HepG2 (cell line): ENCODE measurements at regions not wholly inside any gene's neighbourhood (a gene's known extent, or its start where the extent isn't known, plus 50 kb on each side); places are given as distances from the start of the nearest gene placed in this dataset.

Source experiments
- AGO1 ChIP-seq: fragments of 200-400 bp; formaldehyde crosslinking; IDR thresholded peaks from 2 replicates; pipeline ENCODE4 v1.6.1; 2017; ENCODE audit warnings: mild to moderate bottlenecking, low read depth, low read length, moderate library complexity; ENCODE audit not compliant: poor library complexity, severe bottlenecking
- ARHGAP35 ChIP-seq: sonication (generic); formaldehyde crosslinking; IDR thresholded peaks from 2 replicates; pipeline ENCODE4 v1.9.0; 2022; ENCODE audit warnings: mild to moderate bottlenecking, inconsistent platforms, moderate library complexity, missing genetic modification reagents, borderline replicate concordance
- DNMT1 ChIP-seq: sonication (generic); formaldehyde crosslinking; IDR thresholded peaks from 2 replicates; pipeline ENCODE4 v1.5.1; 2020; ENCODE audit warnings: mild to moderate bottlenecking, missing genetic modification reagents
- GABPA ChIP-seq, 2 experiments: IDR thresholded peaks; 2 replicates each; pipeline ENCODE4 v1.6.1; 2011 to 2016; ENCODE audit warnings: low read depth in 2 of 2, low read length in 1 of 2, missing biosample characterization in 1 of 2, missing genetic modification characterization in 1 of 2
- MEIS2 ChIP-seq: sonication (generic); formaldehyde crosslinking; IDR thresholded peaks from 2 replicates; pipeline ENCODE4 v1.9.0; 2021; ENCODE audit warnings: mild to moderate bottlenecking, missing genetic modification reagents
- PHF21A ChIP-seq: sonication (generic); formaldehyde crosslinking; IDR thresholded peaks from 2 replicates; pipeline ENCODE4 v1.5.0; 2020; ENCODE audit warnings: mild to moderate bottlenecking, missing genetic modification reagents
- RAD21 ChIP-seq: fragments of 450-650 bp; formaldehyde crosslinking; IDR thresholded peaks from 2 replicates; pipeline ENCODE4 v1.5.0; 2020; ENCODE audit warnings: mild to moderate bottlenecking
- SMAD1 ChIP-seq: sonication (generic); formaldehyde crosslinking; IDR thresholded peaks from 2 replicates; pipeline ENCODE4 v1.4.0; 2020; ENCODE audit warnings: missing genetic modification reagents, low read depth, mild to moderate bottlenecking, borderline replicate concordance
- SMAD3 ChIP-seq: sonication (generic); formaldehyde crosslinking; IDR thresholded peaks from 2 replicates; pipeline ENCODE4 v1.4.0; 2020; ENCODE audit warnings: missing genetic modification reagents
- XRCC5 ChIP-seq: fragments of 200-400 bp; formaldehyde crosslinking; optimal IDR thresholded peaks from 2 replicates; pipeline ENCODE3; 2017; ENCODE audit warnings: mild to moderate bottlenecking, low read length
- ZNF251 ChIP-seq: sonication (generic); formaldehyde crosslinking; IDR thresholded peaks from 2 replicates; pipeline ENCODE4 v1.9.0; 2021; ENCODE audit warnings: mild to moderate bottlenecking, missing genetic modification reagents
- ZNF430 ChIP-seq: sonication (generic); formaldehyde crosslinking; IDR thresholded peaks from 2 replicates; pipeline ENCODE4 v1.9.0; 2021; ENCODE audit warnings: mild to moderate bottlenecking, missing genetic modification reagents
- ZNF431 ChIP-seq: sonication (generic); formaldehyde crosslinking; IDR thresholded peaks from 2 replicates; pipeline ENCODE4 v1.9.0; 2022; ENCODE audit warnings: missing genetic modification reagents, low read depth, mild to moderate bottlenecking, borderline replicate concordance
- ZNF619 ChIP-seq: sonication (generic); formaldehyde crosslinking; IDR thresholded peaks from 2 replicates; pipeline ENCODE4 v1.4.0; 2020; ENCODE audit warnings: mild to moderate bottlenecking, missing genetic modification reagents
- TF ChIP-seq, protein P1 (sequence below): sonication (generic); formaldehyde crosslinking; IDR thresholded peaks from 2 replicates; pipeline ENCODE4 v1.4.0; 2020; ENCODE audit warnings: missing genetic modification reagents
- TF ChIP-seq, protein P2 (sequence below): sonication (generic); formaldehyde crosslinking; IDR thresholded peaks from 2 replicates; pipeline ENCODE4 v1.4.0; 2020; ENCODE audit warnings: missing genetic modification reagents, borderline replicate concordance
- TF ChIP-seq, protein P3 (sequence below), 2 experiments: sonication (generic) in 1 of 2; formaldehyde crosslinking in 1 of 2; IDR thresholded peaks; 2 replicates each; pipeline versions ENCODE4 v1.4.0 to v1.6.1; 2018 to 2020; ENCODE audit warnings: missing genetic modification reagents in 2 of 2, borderline replicate concordance in 1 of 2, low read depth in 1 of 2, mild to moderate bottlenecking in 1 of 2, missing biosample characterization in 1 of 2
- TF ChIP-seq, protein P4 (sequence below): sonication (generic); formaldehyde crosslinking; IDR thresholded peaks from 2 replicates; pipeline ENCODE4 v1.4.0; 2020; ENCODE audit warnings: mild to moderate bottlenecking, missing genetic modification reagents
- TF ChIP-seq, protein P5 (sequence below): sonication (generic); formaldehyde crosslinking; IDR thresholded peaks from 2 replicates; pipeline ENCODE4 v1.4.0; 2020; ENCODE audit warnings: missing genetic modification reagents

DNA sequence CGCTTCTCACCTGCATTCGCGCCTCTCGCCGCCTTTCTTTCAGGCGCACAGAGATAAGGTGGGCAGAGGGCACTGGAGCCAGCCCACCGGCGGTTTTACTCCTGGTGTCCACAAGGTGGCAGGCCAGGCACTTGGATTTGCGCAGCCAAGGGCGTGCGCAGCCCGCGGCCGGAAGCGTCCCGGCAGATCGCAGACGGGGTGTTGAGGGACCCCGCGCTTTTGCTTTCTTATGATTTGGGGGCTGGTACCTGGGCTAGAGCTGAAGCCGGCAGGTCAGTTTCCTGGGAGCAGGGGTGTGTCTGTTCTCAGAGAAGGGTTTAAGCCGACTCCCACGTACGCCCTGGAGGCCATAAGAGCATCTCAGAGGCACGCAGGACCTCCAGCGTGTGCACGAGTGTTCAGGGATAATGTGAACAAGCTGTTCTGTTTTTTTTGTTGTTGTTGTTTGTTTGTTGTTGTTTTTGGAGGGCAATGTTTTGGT, 305.6 kb upstream of the CXCR4 start (continued):
- TF ChIP-seq ZNF251 (CRISPR knock-in tag): no peak
- peak; percentile 96 for TF ChIP-seq XRCC5
- no peak for TF ChIP-seq DNMT1
- TF ChIP-seq AGO1: peak; percentile 60
- TF ChIP-seq SMAD1 (CRISPR knock-in tag): no peak
- TF ChIP-seq ZNF430: peak; percentile 61; the same call in 1 of the 2 replicates
- TF ChIP-seq, protein P1, sequence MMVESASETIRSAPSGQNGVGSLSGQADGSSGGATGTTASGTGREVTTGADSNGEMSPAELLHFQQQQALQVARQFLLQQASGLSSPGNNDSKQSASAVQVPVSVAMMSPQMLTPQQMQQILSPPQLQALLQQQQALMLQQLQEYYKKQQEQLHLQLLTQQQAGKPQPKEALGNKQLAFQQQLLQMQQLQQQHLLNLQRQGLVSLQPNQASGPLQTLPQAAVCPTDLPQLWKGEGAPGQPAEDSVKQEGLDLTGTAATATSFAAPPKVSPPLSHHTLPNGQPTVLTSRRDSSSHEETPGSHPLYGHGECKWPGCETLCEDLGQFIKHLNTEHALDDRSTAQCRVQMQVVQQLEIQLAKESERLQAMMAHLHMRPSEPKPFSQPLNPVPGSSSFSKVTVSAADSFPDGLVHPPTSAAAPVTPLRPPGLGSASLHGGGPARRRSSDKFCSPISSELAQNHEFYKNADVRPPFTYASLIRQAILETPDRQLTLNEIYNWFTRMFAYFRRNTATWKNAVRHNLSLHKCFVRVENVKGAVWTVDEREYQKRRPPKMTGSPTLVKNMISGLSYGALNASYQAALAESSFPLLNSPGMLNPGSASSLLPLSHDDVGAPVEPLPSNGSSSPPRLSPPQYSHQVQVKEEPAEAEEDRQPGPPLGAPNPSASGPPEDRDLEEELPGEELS: 0 out of 2 replicates have a peak, but pooled peaks have one; percentile 22
- TF ChIP-seq, protein P2, sequence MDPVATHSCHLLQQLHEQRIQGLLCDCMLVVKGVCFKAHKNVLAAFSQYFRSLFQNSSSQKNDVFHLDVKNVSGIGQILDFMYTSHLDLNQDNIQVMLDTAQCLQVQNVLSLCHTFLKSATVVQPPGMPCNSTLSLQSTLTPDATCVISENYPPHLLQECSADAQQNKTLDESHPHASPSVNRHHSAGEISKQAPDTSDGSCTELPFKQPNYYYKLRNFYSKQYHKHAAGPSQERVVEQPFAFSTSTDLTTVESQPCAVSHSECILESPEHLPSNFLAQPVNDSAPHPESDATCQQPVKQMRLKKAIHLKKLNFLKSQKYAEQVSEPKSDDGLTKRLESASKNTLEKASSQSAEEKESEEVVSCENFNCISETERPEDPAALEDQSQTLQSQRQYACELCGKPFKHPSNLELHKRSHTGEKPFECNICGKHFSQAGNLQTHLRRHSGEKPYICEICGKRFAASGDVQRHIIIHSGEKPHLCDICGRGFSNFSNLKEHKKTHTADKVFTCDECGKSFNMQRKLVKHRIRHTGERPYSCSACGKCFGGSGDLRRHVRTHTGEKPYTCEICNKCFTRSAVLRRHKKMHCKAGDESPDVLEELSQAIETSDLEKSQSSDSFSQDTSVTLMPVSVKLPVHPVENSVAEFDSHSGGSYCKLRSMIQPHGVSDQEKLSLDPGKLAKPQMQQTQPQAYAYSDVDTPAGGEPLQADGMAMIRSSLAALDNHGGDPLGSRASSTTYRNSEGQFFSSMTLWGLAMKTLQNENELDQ: no peak
- peak; percentile 92 for TF ChIP-seq RAD21 (CRISPR knock-in tag)
- no peak for TF ChIP-seq PHF21A
- TF ChIP-seq, protein P3, sequence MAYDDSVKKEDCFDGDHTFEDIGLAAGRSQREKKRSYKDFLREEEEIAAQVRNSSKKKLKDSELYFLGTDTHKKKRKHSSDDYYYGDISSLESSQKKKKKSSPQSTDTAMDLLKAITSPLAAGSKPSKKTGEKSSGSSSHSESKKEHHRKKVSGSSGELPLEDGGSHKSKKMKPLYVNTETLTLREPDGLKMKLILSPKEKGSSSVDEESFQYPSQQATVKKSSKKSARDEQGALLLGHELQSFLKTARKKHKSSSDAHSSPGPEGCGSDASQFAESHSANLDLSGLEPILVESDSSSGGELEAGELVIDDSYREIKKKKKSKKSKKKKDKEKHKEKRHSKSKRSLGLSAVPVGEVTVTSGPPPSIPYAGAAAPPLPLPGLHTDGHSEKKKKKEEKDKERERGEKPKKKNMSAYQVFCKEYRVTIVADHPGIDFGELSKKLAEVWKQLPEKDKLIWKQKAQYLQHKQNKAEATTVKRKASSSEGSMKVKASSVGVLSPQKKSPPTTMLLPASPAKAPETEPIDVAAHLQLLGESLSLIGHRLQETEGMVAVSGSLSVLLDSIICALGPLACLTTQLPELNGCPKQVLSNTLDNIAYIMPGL (CRISPR knock-in tag; IDR thresholded peaks at IDR 0.05; ENCODE audit: borderline replicate concordance in 1 of 2, low read depth in 1 of 2): peak; percentile 72 to 75
- TF ChIP-seq ZNF431: no peak
- 0 out of 2 replicates have a peak, but pooled peaks have one; percentile 31 for TF ChIP-seq ZNF619 (CRISPR knock-in tag)
- TF ChIP-seq, protein P4, sequence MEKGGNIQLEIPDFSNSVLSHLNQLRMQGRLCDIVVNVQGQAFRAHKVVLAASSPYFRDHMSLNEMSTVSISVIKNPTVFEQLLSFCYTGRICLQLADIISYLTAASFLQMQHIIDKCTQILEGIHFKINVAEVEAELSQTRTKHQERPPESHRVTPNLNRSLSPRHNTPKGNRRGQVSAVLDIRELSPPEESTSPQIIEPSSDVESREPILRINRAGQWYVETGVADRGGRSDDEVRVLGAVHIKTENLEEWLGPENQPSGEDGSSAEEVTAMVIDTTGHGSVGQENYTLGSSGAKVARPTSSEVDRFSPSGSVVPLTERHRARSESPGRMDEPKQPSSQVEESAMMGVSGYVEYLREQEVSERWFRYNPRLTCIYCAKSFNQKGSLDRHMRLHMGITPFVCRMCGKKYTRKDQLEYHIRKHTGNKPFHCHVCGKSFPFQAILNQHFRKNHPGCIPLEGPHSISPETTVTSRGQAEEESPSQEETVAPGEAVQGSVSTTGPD (CRISPR knock-in tag): no peak
- peak; percentile 44; the same call in 1 of the 2 replicates for TF ChIP-seq SMAD3 (CRISPR knock-in tag)
- TF ChIP-seq GABPA (IDR thresholded peaks at IDR 0.05; ENCODE audit: low read depth, low read length): no peak
- peak; percentile 49; the same call in 1 of the 2 replicates for TF ChIP-seq GABPA (CRISPR knock-in tag; IDR thresholded peaks at IDR 0.05; ENCODE audit: low read depth)
- no peak for TF ChIP-seq MEIS2 (CRISPR knock-in tag)
- no peak for TF ChIP-seq ARHGAP35 (CRISPR knock-in tag)
- TF ChIP-seq, protein P5, sequence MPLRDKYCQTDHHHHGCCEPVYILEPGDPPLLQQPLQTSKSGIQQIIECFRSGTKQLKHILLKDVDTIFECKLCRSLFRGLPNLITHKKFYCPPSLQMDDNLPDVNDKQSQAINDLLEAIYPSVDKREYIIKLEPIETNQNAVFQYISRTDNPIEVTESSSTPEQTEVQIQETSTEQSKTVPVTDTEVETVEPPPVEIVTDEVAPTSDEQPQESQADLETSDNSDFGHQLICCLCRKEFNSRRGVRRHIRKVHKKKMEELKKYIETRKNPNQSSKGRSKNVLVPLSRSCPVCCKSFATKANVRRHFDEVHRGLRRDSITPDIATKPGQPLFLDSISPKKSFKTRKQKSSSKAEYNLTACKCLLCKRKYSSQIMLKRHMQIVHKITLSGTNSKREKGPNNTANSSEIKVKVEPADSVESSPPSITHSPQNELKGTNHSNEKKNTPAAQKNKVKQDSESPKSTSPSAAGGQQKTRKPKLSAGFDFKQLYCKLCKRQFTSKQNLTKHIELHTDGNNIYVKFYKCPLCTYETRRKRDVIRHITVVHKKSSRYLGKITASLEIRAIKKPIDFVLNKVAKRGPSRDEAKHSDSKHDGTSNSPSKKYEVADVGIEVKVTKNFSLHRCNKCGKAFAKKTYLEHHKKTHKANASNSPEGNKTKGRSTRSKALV (CRISPR knock-in tag): peak; percentile 70
